Ishikawa (cell line): ENCODE measurements at regions not wholly inside any gene's neighbourhood (a gene's known extent, or its start where the extent isn't known, plus 50 kb on each side); places are given as distances from the start of the nearest gene placed in this dataset.

ENCODE experiments used
- CEBPB ChIP-seq: IDR thresholded peaks from 2 replicates; pipeline ENCODE4 v1.6.1; 2012
- CREB1 ChIP-seq: IDR thresholded peaks from 2 replicates; pipeline ENCODE4 v1.6.1; 2012; ENCODE audit warnings: low read depth
- MAX ChIP-seq: IDR thresholded peaks from 2 replicates; pipeline ENCODE4 v1.6.1; 2012
- RAD21 ChIP-seq: IDR thresholded peaks from 2 replicates; pipeline ENCODE4 v1.6.1; 2012; ENCODE audit warnings: low read depth
- TAF1 ChIP-seq: IDR thresholded peaks from 2 replicates; pipeline ENCODE4 v1.6.1; 2012; ENCODE audit warnings: low read depth, mild to moderate bottlenecking
- TEAD4 ChIP-seq: IDR thresholded peaks from 2 replicates; pipeline ENCODE4 v1.6.1; 2012
- TF ChIP-seq, protein P1 (sequence below): IDR thresholded peaks from 2 replicates; pipeline ENCODE4 v1.6.1; 2012; ENCODE audit warnings: low read depth, mild to moderate bottlenecking

GRCh38 chr11:36929401-36929800, 331.4 kb upstream of the RAG2 start:
- TF ChIP-seq RAD21 (no peak), TAF1 (no peak), TEAD4 (no peak), CEBPB (no peak), CREB1 (no peak), MAX (no peak)
- TF ChIP-seq, protein P1, sequence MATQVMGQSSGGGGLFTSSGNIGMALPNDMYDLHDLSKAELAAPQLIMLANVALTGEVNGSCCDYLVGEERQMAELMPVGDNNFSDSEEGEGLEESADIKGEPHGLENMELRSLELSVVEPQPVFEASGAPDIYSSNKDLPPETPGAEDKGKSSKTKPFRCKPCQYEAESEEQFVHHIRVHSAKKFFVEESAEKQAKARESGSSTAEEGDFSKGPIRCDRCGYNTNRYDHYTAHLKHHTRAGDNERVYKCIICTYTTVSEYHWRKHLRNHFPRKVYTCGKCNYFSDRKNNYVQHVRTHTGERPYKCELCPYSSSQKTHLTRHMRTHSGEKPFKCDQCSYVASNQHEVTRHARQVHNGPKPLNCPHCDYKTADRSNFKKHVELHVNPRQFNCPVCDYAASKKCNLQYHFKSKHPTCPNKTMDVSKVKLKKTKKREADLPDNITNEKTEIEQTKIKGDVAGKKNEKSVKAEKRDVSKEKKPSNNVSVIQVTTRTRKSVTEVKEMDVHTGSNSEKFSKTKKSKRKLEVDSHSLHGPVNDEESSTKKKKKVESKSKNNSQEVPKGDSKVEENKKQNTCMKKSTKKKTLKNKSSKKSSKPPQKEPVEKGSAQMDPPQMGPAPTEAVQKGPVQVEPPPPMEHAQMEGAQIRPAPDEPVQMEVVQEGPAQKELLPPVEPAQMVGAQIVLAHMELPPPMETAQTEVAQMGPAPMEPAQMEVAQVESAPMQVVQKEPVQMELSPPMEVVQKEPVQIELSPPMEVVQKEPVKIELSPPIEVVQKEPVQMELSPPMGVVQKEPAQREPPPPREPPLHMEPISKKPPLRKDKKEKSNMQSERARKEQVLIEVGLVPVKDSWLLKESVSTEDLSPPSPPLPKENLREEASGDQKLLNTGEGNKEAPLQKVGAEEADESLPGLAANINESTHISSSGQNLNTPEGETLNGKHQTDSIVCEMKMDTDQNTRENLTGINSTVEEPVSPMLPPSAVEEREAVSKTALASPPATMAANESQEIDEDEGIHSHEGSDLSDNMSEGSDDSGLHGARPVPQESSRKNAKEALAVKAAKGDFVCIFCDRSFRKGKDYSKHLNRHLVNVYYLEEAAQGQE = no peak
